PC-9 (cell line): ENCODE measurements at regions not wholly inside any gene's neighbourhood (a gene's known extent, or its start where the extent isn't known, plus 50 kb on each side); places are given as distances from the start of the nearest gene placed in this dataset.

Experiments used
- BruUV-seq: library from RNA; stranded (reverse); fragments of 400-500 nt; replicated peaks from 2 replicates; lab custom pipeline; 2021; lab: Mats Ljungman, UMichigan
- CTCF ChIA-PET: fragments of 300-600 bp; sonication (Branson Sonifier 250); formaldehyde crosslinking; loops from one replicate; lab custom pipeline; 2022; ENCODE audit warnings: antibody characterized with exemption; lab: Charles Lee
- POLR2A ChIA-PET: fragments of 300-600 bp; sonication (Branson Sonifier 250); formaldehyde crosslinking; loops from one replicate; lab custom pipeline; 2022; ENCODE audit warnings: antibody characterized with exemption; ENCODE audit not compliant: unreplicated experiment; lab: Charles Lee
- DNase-seq, 2 experiments: peaks; one replicate each; pipeline versions ENCODE4 v3.0.0 to v3.0.0-alpha.2; 2015 to 2022; ENCODE audit warnings: mixed read lengths in 1 of 2
- H2AFZ ChIP-seq: fragments of 200-600 bp; sonication (generic); 2 replicates; pipeline ENCODE4 v1.8.1; 2017; ENCODE audit warnings: antibody characterized with exemption
- H3F3A ChIP-seq: fragments of 200-600 bp; sonication (generic); 2 replicates; pipeline ENCODE4 v1.8.1; 2017; ENCODE audit warnings: antibody characterized with exemption, mild to moderate bottlenecking, low read depth; ENCODE audit not compliant: insufficient read depth
- H3K27ac ChIP-seq: fragments of 200-600 bp; sonication (generic); 2 replicates; pipeline ENCODE4 v1.6.1; 2016; ENCODE audit warnings: mixed run types
- H3K27me3 ChIP-seq: fragments of 200-600 bp; sonication (generic); 2 replicates; pipeline ENCODE4 v1.6.1; 2016; ENCODE audit warnings: low read depth, mixed run types; ENCODE audit not compliant: insufficient read depth
- H3K36me3 ChIP-seq: fragments of 200-600 bp; sonication (generic); 2 replicates; pipeline ENCODE4 v1.6.1; 2016; ENCODE audit warnings: low read depth, mixed run types
- H3K4me1 ChIP-seq: fragments of 200-600 bp; sonication (generic); replicated peaks from 2 replicates; pipeline ENCODE4 v1.6.1; 2016; ENCODE audit warnings: mixed run types; ENCODE audit not compliant: insufficient read depth
- H3K4me2 ChIP-seq: fragments of 200-600 bp; sonication (generic); 2 replicates; pipeline ENCODE4 v1.6.1; 2017; ENCODE audit warnings: mixed run types
- H3K4me3 ChIP-seq: fragments of 200-600 bp; sonication (generic); 2 replicates; pipeline ENCODE4 v1.6.1; 2016; ENCODE audit warnings: mixed run types
- H3K79me2 ChIP-seq: fragments of 200-600 bp; sonication (generic); 2 replicates; pipeline ENCODE4 v1.6.1; 2017; ENCODE audit warnings: low read depth, mixed run types
- H3K9me2 ChIP-seq: fragments of 200-600 bp; sonication (generic); 2 replicates; pipeline ENCODE4 v1.8.1; 2017; ENCODE audit warnings: mild to moderate bottlenecking; ENCODE audit not compliant: insufficient read depth
- H3K9me3 ChIP-seq: fragments of 200-600 bp; sonication (generic); 2 replicates; pipeline ENCODE4 v1.8.1; 2016; ENCODE audit warnings: low read depth; ENCODE audit not compliant: insufficient read depth
- H4K20me1 ChIP-seq: fragments of 200-600 bp; sonication (generic); 2 replicates; pipeline ENCODE4 v1.8.1; 2017; ENCODE audit not compliant: insufficient read depth
- CTCF ChIP-seq: fragments of 200-600 bp; sonication (generic); conservative IDR thresholded peaks from 2 replicates; pipeline ENCODE4 v1.6.1; 2017; ENCODE audit warnings: mixed run types, antibody characterized with exemption, mild to moderate bottlenecking, moderate library complexity
- EZH2 ChIP-seq: fragments of 200-600 bp; sonication (generic); IDR thresholded peaks from 2 replicates; pipeline ENCODE4 v1.8.0; 2017; ENCODE audit warnings: antibody characterized with exemption, low read depth
- intact Hi-C: fragments of 100-400 bp; cut with micrococcal nuclease; formaldehyde crosslinking; loops from one replicate; pipeline ENCODE4 v1.10.0; 2022; ENCODE audit not compliant: unreplicated experiment

- BruUV-seq = no TSS peak
- no peak for DNase-seq
- Histone ChIP-seq H3K4me2 (no peak overlapping the region), H3K36me3 (no peaks in the 10 kb centered on the region), H3K4me3 (no peak overlapping the region), H3K4me1 (no peaks in the 10 kb centered on the region), H2AFZ (no peak overlapping the region), H3K9me3 (no peaks in the 10 kb centered on the region), H3K27ac (no peak overlapping the region), H3K79me2 (no peaks in the 10 kb centered on the region), H3K9me2 (no peaks in the 10 kb centered on the region; the same call in 1 of the 2 replicates), H3K27me3 (no peaks in the 10 kb centered on the region), H4K20me1 (no peaks in the 10 kb centered on the region), H3F3A (no peaks in the 10 kb centered on the region)
- ChIA-PET POLR2A (no interaction called here), CTCF (no interaction called here)
- intact Hi-C loops = no loop called here
- TF ChIP-seq EZH2 = no peak
- TF ChIP-seq CTCF = no peak
These were observed 789.1 kb upstream of the SLITRK5 start for GRCh38 chr13:86882107-86882506.

GRCh38 chr13:86882835-86883234 lies 788.3 kb upstream of the SLITRK5 start:
- Histone ChIP-seq H4K20me1 (no peaks in the 10 kb centered on the region), H3K79me2 (no peaks in the 10 kb centered on the region), H3K27me3 (no peaks in the 10 kb centered on the region), H3K4me3 (no peak overlapping the region), H3K27ac (no peak overlapping the region), H3K4me1 (no peaks in the 10 kb centered on the region), H2AFZ (no peak overlapping the region), H3K9me3 (no peaks in the 10 kb centered on the region), H3K36me3 (no peaks in the 10 kb centered on the region), H3F3A (no peaks in the 10 kb centered on the region), H3K4me2 (no peak overlapping the region), H3K9me2 (no peaks in the 10 kb centered on the region; the same call in 1 of the 2 replicates)
- no TSS peak for BruUV-seq
- TF ChIP-seq EZH2 (no peak), CTCF (no peak)
- intact Hi-C loops = no loop called here
- POLR2A ChIA-PET = no interaction called here
- no peak for DNase-seq
- CTCF ChIA-PET = no interaction called here

GRCh38 chr13:86892330-86892729 lies 778.8 kb upstream of the SLITRK5 start:
- Histone ChIP-seq H3K79me2 (no peaks in the 10 kb centered on the region), H3K27ac (no peak overlapping the region), H3K4me2 (no peak overlapping the region), H3F3A (no peaks in the 10 kb centered on the region), H4K20me1 (no peaks in the 10 kb centered on the region), H3K9me2 (0 out of 2 replicates have a peak, but pooled peaks cover 4% of the 10 kb centered on the region), H3K9me3 (0 out of 2 replicates have a peak, but pooled peaks cover 3% of the 10 kb centered on the region), H2AFZ (no peak overlapping the region), H3K4me1 (no peaks in the 10 kb centered on the region), H3K36me3 (no peaks in the 10 kb centered on the region), H3K4me3 (no peak overlapping the region), H3K27me3 (no peaks in the 10 kb centered on the region)
- intact Hi-C loops = no loop called here
- no peak for DNase-seq
- POLR2A ChIA-PET = no interaction called here
- TF ChIP-seq CTCF = no peak
- CTCF ChIA-PET = no interaction called here
- BruUV-seq = no TSS peak
